NCI-H146 treated with DMSO at 0.1 percent for 48 hours (cell line): ENCODE measurements at regions not wholly inside any gene's neighbourhood (a gene's known extent, or its start where the extent isn't known, plus 50 kb on each side); places are given as distances from the start of the nearest gene placed in this dataset.

ENCODE experiments used
- DNase-seq: peaks from one replicate; lab custom pipeline; 2025; ENCODE audit not compliant: unreplicated experiment; lab: John Stamatoyannopoulos, UW

DNA sequence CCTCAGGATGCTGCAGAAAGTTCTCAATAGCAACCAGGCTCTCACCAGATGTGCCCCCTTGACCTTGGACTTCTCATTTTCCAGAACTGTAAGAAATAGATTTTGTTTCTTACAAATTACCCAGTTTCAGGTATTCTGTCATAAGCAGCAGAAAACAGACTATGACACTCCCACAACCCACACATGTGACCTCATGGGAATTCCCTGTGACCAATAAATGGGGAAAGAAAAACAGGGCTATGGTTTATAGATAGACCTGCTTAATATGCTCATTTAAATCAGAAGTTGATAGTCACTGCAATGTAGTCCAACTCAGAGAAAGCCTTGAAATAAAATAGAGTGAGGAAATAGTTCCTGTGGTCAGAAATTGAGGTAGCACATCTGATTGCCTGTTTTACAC lies 380.9 kb upstream of the PTBP2 start:
- DNase-seq = no peak

DNA sequence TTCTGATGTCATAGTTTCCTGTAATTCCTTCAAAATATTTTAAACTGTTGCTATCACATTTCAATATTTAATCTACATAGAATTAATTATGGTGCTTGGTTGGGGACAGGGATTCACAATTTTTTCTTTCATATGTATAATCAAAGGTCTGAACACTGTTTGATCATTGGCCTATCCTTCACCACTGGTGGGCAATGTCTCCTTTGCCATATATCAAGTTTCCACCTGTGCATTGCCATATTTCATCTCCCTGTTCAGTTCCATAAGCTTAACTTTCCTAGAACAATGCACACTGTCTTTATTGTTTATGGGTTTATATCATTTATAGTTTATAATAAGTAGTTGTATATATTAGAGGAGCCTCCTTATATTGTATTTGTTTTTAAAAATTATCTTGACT lies 374.9 kb upstream of the PTBP2 start:
- DNase-seq = no peak

DNA sequence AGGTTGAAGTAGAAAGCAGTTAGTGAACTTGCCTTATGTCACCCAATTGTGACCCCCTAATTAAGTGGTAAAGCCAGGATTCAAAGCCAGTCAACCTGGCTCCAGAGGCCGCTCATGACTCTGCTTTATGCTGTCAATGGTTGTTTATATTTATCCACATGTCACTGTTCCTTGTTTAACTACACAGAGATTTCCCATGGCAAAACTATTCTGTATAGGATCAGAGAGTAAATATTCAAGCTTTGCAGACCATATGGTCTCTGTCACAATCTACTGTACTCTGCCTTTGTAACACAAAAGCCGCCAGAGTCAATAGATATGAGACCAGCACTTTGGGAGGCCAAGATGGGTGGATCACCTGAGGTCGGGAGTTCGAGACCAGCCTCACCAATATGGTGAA lies 371.7 kb upstream of the PTBP2 start:
- no peak for DNase-seq

DNA sequence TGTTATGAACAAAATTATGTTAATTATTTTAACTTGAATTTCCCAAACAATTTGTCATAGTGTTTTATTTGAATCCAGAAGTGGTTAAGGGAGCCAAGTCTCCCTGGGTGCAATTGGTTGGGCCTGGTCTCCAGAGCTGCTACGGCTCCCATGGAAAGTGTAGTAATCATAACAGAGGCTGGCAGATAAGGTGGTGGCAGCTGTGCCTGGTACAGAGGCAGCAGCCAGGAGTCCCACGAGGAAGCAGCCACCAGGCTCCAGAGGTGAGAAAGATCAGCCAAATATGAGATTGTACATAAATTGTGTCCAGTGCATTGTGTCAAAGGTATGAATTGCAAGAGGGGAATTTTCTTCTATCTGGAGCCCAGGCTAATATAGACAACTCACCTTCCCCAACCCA lies 368.9 kb upstream of the PTBP2 start:
- DNase-seq = no peak

DNA sequence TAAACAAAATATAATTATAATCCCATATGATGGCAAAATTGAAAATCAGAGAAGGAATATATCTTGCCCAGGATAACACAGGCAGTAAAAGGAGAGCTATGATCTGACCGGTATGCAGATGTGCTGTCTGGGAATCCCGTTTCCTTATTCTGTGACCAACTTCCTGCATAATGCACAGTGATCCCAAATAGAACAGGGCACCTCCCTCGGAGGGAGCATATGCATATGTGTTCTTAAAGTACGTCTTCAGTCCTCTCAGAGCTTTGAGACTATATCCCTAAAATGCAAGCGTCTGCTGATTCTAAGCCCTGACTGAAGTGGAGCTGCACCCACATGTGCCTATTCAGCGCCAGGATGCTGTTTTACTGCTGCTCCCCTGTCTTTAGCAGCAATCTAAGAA lies 366.1 kb upstream of the PTBP2 start:
- no peak for DNase-seq

DNA sequence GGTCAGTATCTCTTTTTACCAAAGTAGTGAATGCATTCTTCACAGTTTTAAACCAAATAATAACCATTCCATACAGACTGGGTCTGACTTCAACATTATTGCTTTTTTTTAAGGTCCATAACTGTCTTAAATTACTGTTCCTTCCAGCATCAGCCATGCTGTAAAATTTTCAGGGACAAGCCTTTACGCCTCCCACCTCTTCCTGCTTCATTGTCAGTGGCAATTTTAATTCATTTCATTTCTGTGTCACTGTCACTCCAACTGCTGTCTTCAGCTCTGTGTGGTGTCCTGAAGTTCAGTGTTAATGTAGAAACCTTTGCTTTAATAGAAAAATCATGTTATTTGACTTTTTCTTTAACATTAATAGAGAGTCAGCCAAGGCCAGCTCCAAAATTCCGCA lies 365.6 kb upstream of the PTBP2 start:
- DNase-seq = no peak

DNA sequence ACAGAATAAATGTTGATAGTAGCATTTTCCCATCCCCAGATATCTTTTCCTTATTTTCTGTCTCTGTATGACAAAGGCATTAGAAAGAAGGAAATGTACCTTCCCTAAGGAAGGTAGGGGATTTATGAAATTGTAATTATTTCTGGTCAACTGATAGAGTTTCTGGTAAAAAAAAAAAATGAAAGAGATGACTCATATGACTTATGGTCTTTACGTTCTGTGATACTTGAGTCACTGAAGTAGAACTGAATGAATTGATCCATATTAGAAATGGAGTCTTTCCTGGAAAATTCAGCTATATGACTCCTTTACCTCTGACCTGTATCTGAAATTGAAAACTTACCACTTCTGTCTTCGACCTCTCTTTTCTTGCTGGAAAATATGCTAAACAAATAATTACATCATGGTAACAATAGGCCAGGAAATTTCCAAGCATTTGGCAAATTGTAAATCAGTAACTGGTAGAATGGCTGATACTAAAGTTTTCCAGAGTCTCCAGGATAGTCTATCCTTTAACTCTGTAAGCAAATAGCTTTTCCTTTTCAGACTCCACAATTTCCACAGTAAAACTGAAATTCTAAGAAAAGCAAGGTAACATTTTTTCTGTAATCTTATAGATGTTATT lies 364.3 kb upstream of the PTBP2 start:
- DNase-seq = no peak

DNA sequence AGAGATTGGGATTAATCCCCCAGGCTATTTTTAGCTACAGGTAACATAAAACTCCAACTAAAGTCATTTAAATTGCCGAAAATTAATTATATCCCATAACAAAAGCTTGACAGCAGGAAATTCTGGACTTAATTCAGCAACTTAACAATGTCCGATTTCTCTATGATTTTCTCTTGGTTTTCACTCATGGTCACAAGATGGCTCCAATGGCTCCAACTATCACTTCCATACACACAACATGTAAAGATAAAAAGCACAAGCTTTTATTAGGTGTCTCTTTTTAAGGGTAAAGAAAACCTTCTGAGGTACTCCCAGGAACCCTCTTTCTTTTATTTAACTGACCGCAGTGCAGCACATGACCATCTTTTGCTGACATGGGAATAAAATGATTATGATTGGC lies 363.5 kb upstream of the PTBP2 start:
- DNase-seq = no peak

DNA sequence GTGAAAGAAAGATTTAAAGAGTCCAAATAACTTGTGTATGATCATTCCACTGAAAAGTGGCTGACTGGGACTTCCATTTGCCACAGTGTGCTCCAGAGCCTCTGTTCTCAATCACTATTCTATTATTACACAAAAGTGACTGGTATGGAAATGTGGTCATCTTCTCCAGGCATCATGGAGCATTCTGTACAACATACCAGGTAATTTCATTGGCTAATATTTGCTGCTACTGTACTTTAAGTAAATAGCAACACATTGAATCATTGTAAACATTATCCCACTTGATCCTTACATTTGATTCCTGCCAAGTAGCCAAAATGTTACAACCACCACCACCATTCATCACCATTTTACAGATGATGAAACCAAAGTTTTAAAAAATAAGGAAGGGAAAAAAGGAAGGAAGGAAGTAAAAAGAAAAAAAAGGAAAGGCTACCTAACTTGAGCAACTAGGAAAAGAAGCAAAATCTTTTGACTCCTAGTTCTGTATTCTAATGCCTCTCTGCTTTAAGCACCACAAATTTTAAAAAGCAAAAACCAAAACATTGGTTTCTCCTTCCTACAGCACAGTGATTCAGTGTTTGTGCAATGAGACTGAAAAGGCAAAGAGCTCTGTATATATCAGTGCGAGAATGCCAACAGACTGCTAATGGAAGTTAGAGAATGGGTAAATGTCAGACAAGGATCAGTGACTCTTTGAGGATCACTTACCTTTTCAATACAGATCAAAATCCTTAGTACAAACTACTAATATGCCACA lies 361.4 kb upstream of the PTBP2 start:
- no peak for DNase-seq

DNA sequence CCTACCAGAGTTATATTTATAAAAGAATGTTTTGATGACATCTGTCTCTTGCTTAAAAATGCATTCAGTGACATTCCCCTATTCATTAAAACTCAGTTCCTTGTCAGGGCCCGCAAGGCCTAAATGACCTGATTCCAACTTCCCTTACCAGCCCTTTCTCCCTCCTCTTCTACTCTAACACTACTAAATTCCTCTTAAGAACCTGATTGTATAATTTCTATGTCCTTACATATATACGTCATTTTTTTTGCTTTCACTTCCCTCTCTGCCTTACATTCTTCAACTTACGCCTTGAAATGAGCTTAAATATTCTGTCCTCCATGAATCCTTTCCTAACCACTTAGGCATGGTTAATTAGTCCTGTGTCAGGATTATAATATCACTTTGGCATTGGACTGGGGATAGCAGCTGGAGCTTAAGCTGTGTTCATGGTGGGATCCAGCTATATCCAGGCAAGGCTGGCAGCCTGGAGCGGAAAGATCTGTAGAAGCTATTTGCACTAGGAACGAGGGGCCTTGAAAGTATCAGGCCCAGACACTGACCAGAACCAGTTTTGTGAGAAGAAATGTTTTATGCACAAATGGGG lies 360.2 kb upstream of the PTBP2 start:
- DNase-seq = no peak

DNA sequence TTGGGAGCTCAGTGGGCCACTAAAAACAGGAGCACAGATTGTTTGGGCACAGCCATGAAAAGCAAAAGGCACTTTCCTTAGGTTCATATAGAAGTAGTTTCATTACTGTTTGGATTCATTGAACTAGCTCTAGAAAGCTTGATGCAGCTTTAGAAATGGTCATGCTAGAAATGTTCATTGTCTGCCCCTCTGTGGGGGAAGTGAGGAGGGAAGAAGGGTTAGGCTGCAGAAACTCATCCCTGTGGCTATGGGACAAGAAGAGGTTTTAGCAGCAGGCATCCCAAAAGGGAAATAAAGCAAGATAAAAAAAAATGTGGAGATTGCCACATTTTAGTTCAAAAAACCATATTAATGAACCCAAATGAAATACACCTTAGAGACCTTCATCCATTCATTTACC lies 359.6 kb upstream of the PTBP2 start:
- DNase-seq = no peak

DNA sequence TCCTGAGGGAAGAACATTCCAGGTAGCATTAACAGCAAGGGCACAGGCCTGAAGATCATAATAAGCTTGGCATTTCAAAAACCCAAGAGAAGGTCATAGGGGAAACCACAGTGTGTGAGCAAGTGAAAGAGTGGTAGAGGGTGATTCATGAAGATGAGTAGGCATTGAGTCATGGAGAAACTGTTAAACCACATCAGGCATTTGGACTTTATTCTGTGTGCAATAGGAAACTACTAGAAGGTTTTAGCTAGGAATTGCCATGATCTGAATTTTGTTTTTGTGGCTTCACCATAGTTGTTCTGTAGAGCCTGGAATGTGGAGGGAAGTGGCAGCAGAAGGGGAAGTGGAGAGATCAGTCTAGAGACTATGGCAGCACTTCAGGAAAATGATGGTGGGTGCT lies 359.0 kb upstream of the PTBP2 start:
- no peak for DNase-seq

DNA sequence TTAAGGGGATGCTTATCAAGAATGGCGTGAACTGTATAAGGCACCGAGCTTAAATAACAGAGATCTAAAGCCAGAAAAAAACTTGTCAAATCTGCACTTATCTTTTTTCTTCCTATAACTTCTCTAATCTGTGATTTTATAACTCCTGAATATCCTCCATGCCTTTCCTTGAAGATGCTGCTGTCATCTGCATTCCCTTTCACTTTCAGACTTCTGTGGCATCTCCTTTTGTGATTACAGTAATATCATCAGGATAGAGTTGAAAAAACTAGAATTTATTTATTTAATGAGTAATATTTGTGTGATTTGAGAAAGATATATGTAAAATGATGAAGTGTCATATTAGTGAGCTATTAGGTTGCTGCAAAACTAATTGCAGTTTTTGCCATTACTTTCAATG lies 357.8 kb upstream of the PTBP2 start:
- no peak for DNase-seq

DNA sequence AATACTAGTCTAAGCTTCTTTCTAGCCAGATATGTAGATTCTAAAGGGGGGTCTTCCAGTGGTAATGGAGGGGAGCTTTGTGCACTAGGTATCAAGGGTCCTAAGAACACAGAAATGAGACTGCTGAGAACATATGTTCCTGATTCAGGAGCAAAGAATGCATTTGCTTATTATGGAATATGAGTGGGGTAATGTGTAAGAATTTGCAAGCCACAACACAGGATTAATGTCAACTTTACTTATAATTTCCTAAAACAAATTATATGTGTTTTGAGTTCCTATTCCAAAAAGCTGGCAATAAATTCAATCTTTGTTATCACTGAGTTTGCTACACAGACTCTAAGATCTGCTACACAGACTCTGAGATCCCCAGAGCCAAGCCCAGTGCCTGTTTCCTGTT lies 357.0 kb upstream of the PTBP2 start:
- DNase-seq = no peak

DNA sequence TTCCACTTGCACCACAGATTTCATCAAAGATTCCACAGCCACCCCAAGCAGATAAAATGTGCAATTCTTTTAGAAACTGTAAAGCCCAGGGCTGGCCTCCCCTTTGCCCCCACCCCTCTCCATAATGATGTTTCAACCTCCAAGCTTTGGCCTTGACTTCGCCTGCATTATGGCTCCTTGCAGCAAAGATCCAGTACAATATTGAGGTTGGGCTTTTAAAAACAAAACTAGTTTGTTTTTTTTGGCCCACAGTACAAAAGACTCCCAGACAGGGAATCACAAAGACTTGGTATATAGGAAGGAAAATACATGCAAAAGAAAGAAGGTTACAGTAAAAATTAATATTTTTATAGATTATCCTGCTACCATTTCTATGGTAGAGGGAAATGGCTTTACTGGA lies 356.5 kb upstream of the PTBP2 start:
- DNase-seq = no peak

DNA sequence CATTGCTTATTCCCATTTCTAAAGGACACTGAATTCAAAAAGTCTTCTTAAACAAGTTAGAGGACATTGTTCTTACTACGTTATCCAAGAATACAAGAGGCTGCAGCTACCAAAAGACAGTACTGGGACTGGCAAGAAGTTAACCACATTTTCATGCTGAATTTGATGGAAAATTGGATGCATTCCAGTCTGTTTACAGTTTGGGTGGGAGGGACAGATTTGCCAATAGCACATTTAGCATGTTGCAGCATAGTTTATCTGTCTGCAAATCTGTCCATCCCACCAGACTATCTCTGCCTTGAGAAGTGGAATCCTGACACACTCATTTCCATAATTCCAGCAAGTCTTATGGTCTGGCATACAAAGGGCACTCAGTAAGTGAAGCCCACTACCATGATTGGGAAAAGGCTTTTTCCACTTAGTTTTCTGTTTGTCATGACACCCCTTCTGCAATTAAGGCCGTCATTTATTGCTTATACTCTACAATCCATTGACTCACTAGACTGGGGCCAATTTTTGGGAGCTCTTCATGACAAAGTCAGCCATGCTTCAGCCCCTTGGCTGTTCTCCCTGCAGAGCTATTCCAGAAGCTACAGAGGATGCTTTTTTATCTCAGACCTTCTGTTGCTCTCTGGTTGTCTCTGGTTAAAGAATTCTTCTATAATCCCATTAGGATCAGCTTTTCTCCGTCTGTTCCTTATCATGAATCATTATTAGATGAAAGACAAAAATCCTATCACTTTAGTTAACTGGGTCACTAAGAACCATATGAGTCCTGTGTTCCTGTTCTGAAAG lies 355.8 kb upstream of the PTBP2 start:
- DNase-seq = no peak

DNA sequence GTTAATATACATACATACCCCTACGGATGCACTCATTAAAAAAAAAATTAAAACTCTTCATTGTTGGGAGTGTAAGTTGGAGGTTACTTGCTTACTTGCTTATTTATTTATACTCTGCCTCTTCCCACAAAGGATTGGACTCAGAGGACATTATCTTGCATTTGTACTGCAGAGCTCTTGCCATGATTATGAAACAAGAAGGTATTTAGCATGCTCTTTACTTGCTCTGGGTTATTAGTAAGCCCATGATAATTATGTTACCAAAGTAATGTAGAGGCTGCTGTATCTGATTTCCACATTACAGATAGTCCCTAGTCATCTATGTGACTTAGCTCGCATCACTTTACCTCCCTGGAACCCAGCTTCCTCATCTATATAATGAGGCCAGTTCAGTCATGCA lies 355.1 kb upstream of the PTBP2 start:
- no peak for DNase-seq

DNA sequence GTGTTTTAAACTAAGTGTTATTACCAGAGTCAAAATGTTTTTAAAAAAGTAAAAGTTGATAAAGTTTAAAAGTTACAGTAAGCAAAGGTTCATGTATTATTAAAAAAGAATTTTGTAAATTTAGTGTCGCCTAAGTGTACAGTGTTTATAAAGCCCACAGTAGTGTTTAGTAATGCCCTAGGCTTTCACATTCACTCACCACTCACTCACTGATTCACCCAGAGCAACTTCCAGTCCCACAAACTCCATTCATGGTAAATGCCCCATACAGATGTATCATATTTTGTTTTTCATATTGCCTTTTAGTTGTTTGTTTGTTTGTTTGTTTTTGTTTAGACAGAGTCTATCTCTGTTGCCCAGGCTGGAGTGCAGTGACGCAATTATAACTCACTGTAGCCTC lies 353.8 kb upstream of the PTBP2 start:
- no peak for DNase-seq

DNA sequence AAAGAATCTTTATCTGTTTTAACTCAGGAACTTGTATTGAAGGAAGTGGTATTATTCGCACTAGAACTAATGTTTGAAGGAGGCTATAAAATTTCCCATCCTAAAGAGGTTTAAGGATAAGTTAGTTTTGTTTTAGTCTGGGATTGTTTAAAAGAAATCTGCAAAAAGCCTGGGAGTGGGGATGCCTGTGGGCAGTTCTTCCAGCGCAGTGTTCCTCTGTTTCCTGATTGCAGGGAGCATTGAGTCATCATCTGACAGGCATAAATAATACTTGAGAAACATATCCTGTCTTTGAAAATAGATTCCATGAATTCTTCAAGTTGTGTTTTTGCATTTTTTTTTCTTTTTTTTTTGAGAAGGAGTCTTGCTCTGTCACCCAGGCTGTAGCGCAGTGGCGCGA lies 350.8 kb upstream of the PTBP2 start:
- DNase-seq = no peak

DNA sequence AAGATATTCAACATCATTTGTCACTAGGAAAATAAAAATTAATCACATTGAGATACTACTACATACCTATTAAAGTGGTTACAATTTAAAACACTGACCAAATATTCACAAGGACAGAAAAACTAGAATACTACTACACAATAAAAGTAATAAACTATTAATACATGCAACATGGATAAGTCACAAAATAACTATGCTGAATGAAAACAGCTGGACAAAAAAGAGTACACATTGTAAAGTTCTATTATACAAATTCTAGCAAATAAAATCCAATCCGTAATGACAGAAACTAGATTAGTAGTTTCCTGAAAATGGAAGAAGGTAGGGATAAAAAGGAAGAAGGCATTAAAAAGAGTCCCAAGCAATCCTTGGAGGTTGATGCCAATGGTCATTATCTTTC lies 348.7 kb upstream of the PTBP2 start:
- DNase-seq = no peak

DNA sequence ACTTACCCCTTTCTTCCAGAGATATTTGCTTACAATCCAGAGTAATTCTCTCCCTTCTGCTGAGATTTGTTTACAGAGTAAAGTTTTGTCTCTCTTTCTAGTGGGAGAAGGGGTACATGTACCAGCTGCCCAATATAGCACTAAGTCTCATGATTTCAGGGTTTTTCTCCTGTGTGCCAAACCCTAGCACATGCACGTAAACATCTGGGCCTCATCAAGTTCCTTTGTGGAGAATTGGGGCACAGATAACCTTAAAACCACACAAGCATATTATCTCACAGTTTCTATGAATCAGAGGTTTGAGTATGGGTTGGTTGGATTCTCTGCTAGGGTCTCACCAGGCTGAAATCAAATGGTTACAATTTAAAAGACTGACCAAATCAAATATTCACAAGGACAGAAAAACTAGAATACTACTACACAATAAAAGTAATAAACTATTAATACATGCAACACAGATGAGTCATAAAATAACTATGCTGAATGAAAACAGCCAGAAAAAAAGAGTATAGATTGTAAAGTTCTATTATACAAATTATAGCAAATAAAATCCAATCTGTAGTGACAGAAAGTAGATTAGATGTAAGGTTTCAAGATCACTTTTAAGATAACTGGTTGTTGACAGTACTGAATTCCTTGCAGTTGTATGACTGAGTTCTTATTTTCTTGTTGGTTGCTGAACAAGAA lies 347.4 kb upstream of the PTBP2 start:
- no peak for DNase-seq
